IPS-20b (cell line): ENCODE measurements at regions not wholly inside any gene's neighbourhood (a gene's known extent, or its start where the extent isn't known, plus 50 kb on each side); places are given as distances from the start of the nearest gene placed in this dataset.
"Not testable (repeated sequence)": the region's sequence is repeated elsewhere in the genome, so short reads cannot be mapped to it uniquely, and the experiment has no call there.

Experiments used
- H3K27ac ChIP-seq: one replicate; pipeline ENCODE4 v1.5.1; 2013; ENCODE audit warnings: low read length
- H3K27me3 ChIP-seq: 2 replicates; pipeline ENCODE4 v1.6.1; 2013; ENCODE audit warnings: mild to moderate bottlenecking, low read length, inconsistent platforms; ENCODE audit not compliant: insufficient read depth
- H3K36me3 ChIP-seq: 2 replicates; pipeline ENCODE4 v1.6.1; 2013; ENCODE audit warnings: low read depth, mild to moderate bottlenecking, inconsistent platforms, low read length, moderate library complexity; ENCODE audit not compliant: insufficient read depth
- H3K4me1 ChIP-seq: 2 replicates; pipeline ENCODE4 v1.6.1; 2013; ENCODE audit warnings: mild to moderate bottlenecking, control low read depth, inconsistent platforms, low read length, moderate library complexity; ENCODE audit not compliant: insufficient read depth
- H3K4me3 ChIP-seq: 2 replicates; pipeline ENCODE4 v1.5.1; 2013; ENCODE audit warnings: mild to moderate bottlenecking, low read length, inconsistent platforms
- H3K9ac ChIP-seq: 2 replicates; pipeline ENCODE4 v1.6.1; 2013; ENCODE audit warnings: low read depth, mild to moderate bottlenecking, inconsistent platforms, low read length, moderate library complexity
- H3K9me3 ChIP-seq: 2 replicates; pipeline ENCODE4 v1.6.1; 2013; ENCODE audit warnings: mild to moderate bottlenecking, low read depth, low read length, inconsistent platforms; ENCODE audit not compliant: insufficient read depth

DNA sequence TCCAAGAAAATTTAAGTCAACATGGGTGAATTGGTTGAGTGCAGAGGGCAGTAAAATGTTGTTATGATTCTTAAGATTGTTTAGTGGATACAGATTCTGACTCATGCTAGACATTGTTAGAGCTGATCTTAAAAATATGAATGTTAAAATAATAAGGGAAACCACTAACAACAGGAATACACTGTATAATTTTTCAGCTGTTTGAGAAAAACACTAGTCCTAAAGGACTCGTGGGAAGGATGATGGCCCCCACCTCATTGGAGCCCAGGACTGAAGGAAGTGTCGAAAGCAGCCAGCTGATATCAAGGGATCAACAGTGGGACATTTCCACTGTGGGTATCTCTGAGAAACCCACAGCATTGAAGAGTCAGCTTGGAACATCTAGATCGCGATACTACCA, 82.9 kb upstream of the SCAF11 start:
- Histone ChIP-seq H3K36me3 (no peaks in the 10 kb centered on the region), H3K27ac (no peak overlapping the region), H3K27me3 (no peaks in the 10 kb centered on the region), H3K4me1 (no peaks in the 10 kb centered on the region), H3K4me3 (no peak overlapping the region), H3K9ac (no peak overlapping the region), H3K9me3 (peaks cover 6% of the 10 kb centered on the region)

DNA sequence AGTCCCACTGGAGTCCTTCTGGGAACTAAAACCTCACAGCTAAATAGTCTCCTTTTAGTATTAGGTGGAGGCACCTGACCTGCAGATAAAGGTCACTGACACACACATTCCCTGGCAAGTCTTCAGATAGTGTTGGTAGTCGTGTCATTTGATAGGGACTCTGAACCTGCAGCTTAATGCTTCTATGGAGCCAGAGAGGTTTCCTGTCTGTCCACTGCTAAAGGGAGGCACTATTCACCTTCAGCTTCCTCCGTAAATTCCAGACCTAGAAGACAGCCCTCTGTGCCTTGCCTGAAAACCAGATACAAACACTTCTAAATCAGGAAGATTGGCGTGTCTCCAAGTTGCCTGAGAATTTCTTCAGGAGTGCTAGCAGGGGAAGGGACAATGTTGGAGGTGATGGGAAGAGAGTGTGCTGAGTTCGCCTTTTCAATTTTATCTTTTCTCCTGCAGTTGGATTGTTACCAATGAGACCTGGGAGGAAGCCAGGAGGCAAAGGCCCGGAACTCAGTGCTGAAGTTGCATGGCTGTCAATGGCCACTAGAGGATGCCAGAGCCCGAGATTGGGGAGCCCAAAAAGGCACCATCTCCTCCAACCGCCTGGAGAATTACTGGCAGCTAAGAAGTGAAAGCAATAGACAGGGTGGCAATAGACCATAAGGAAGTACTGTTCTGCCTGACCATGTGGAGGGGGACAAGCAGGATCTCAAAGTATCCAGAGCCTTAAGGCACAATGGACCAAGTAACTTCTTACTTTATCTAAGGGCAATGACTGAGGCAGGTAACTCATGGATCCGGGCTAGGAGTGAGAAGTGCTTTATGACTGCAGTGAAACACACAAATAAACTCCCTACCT, 81.6 kb upstream of the SCAF11 start:
- H3K4me3 ChIP-seq = no peak overlapping the region
- H3K27ac ChIP-seq = no peak overlapping the region

DNA sequence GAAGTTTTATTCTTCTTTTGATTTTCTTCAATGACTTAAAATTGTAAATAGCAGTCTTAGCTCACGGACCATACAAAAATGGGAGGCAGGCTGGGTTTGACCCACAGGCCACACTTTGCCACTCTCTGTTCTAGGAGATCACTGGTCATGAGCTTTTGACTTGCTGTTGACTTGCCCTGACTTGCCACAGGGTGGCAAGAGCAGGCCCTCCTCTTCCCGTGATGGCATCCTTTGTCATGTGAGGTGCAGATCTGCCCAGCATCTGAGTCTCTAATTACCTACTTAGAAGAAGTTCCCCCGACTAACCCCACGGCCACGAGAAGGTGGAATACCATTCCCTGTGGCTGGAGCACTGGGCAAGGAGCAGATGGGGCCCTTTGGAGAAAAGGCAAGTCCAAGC, 81.0 kb upstream of the SCAF11 start:
- Histone ChIP-seq H3K4me1 (no peaks in the 10 kb centered on the region), H3K4me3 (no peak overlapping the region), H3K27me3 (no peaks in the 10 kb centered on the region), H3K9me3 (no peaks in the 10 kb centered on the region), H3K27ac (no peak overlapping the region), H3K36me3 (no peaks in the 10 kb centered on the region), H3K9ac (no peak overlapping the region)

More for the DNA sequence above, 81.6 kb upstream of the SCAF11 start:
- H3K9ac ChIP-seq = no peak overlapping the region
- no peaks in the 10 kb centered on the region for H3K27me3 ChIP-seq
- no peaks in the 10 kb centered on the region; the same call in 1 of the 2 replicates for H3K9me3 ChIP-seq
- H3K36me3 ChIP-seq = no peaks in the 10 kb centered on the region
- H3K4me1 ChIP-seq = no peaks in the 10 kb centered on the region

GRCh38 chr12:46067094-46067493, 76.7 kb upstream of the SCAF11 start:
- Histone ChIP-seq H3K9me3 (no peaks in the 10 kb centered on the region), H3K9ac (no peak overlapping the region), H3K36me3 (no peaks in the 10 kb centered on the region), H3K4me1 (no peaks in the 10 kb centered on the region), H3K27me3 (no peaks in the 10 kb centered on the region), H3K27ac (no peak overlapping the region), H3K4me3 (no peak overlapping the region)

DNA sequence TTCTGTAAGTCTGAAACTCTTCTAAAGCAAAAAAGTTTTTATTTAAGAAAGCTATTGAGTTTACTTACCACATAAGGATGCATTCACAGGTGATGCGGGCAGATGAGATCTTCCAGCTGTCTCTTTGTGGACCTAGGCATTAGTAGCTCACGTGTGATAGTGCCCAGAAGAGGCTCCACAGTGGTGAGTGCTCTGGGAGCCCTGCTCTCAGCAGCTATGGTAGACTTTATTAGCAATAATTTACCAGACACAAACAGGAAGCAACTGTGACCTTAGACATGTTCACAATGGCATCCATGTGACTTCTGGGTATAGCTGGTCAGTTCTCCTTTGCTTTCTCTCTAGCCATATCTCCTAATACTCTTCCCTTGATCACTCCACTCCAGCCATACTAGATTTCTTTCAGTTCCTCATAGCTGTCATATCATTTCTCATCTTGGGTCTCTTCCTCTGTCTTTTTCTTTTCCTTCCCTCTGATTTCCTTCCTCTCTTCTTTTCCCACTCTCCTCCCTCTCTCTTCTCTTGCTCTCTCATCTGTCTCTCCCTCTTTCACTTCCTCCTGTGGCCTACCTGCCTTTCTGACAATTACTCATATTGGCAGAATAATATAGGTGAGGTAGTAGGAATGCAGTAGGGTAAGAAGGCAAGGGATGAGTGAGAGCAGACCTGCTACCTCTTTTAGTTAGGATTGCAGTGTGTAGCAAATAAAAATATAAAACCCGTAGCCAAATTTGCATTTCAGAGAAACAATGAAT, 75.2 kb upstream of the SCAF11 start:
- Histone ChIP-seq H3K9ac (no peak overlapping the region), H3K36me3 (no peaks in the 10 kb centered on the region), H3K4me1 (no peaks in the 10 kb centered on the region), H3K4me3 (no peak overlapping the region), H3K27me3 (no peaks in the 10 kb centered on the region), H3K9me3 (peaks cover under 1% of the 10 kb centered on the region), H3K27ac (no peak overlapping the region)

GRCh38 chr12:46064548-46064947, 74.2 kb upstream of the SCAF11 start:
- H3K36me3 ChIP-seq = no peaks in the 10 kb centered on the region
- no peak overlapping the region for H3K4me3 ChIP-seq
- peaks cover 11% of the 10 kb centered on the region for H3K9me3 ChIP-seq
- H3K27me3 ChIP-seq = no peaks in the 10 kb centered on the region
- no peaks in the 10 kb centered on the region for H3K4me1 ChIP-seq
- no peak overlapping the region for H3K9ac ChIP-seq
- no peak overlapping the region for H3K27ac ChIP-seq

- H3K9ac ChIP-seq, H3K4me3 ChIP-seq, H3K4me1 ChIP-seq, H3K27ac ChIP-seq, H3K36me3 ChIP-seq, H3K27me3 ChIP-seq: not testable (repeated sequence)
- H3K9me3 ChIP-seq = peaks cover 36% of the 10 kb centered on the region
Measured at GRCh38 chr12:46058697-46059096, 68.3 kb upstream of the SCAF11 start.

DNA sequence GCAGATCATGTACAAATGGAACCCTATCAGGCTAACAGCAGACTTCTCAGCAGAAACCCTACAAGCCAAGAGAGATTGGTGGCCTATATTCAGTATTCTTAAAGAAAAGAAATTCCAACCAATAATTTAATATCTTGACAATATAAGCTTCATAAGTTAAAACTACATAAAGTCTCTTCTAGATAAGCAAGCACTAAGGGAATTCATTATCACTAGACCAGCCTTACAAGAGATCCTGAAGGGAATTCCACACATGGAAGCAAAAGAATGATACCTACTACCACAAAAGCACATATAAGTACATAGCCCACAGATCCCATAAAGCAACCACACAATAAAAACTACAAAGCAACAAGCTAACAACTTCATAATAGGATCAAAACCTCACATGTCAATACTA, 60.4 kb upstream of the SCAF11 start:
- Histone ChIP-seq H3K4me1 (no peaks in the 10 kb centered on the region), H3K27ac (no peak overlapping the region), H3K36me3 (no peaks in the 10 kb centered on the region), H3K27me3 (no peaks in the 10 kb centered on the region), H3K9ac (no peak overlapping the region), H3K9me3 (peaks cover 32% of the 10 kb centered on the region), H3K4me3 (no peak overlapping the region)

- Histone ChIP-seq H3K4me3 (no peak overlapping the region), H3K27me3 (no peaks in the 10 kb centered on the region), H3K9ac (no peak overlapping the region), H3K27ac (no peak overlapping the region), H3K4me1 (no peaks in the 10 kb centered on the region; the same call in 1 of the 2 replicates), H3K9me3 (peaks cover 44% of the 10 kb centered on the region), H3K36me3 (no peaks in the 10 kb centered on the region)
Measured at GRCh38 chr12:46049665-46050064, 59.3 kb upstream of the SCAF11 start.

DNA sequence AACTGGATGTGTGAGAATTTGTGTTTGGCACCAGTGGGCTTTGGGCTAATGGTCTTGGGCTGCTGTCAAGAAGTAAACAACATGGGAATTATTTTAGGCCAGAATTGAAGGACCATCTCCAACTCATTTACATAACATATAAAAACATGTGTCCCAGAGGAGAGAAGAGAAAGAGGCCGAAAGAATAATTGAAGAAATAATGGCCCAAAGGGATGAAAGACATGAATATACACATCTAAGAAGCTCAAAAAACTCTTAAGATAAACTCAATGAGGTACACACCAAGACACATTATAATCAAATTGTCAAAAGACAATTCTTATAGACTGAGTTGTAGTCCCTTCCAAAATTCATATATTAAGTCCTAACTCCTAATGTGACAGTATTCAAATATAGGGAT, 56.1 kb upstream of the SCAF11 start:
- H3K36me3 ChIP-seq = no peaks in the 10 kb centered on the region
- no peak overlapping the region for H3K4me3 ChIP-seq
- peaks cover 46% of the 10 kb centered on the region for H3K9me3 ChIP-seq
- no peak overlapping the region for H3K9ac ChIP-seq
- H3K27me3 ChIP-seq = no peaks in the 10 kb centered on the region
- peaks cover 14% of the 10 kb centered on the region; the same call in 1 of the 2 replicates for H3K4me1 ChIP-seq
- H3K27ac ChIP-seq = no peak overlapping the region

- Histone ChIP-seq H3K27me3 (no peaks in the 10 kb centered on the region), H3K9ac (peak overlapping the region; percentile 62; the same call in 1 of the 2 replicates), H3K4me1 (peaks cover 14% of the 10 kb centered on the region; the same call in 1 of the 2 replicates), H3K27ac (peak overlapping the region; percentile 41), H3K9me3 (peaks cover 42% of the 10 kb centered on the region), H3K4me3 (peak overlapping the region; percentile 50), H3K36me3 (no peaks in the 10 kb centered on the region)
Measured at GRCh38 chr12:46043972-46044520, 53.7 kb upstream of the SCAF11 start.
